ENCODE measurements at regions not wholly inside any gene's neighbourhood (a gene's known extent, or its start where the extent isn't known, plus 50 kb on each side); places are given as distances from the start of the nearest gene placed in this dataset.
"Not testable (repeated sequence)": the region's sequence is repeated elsewhere in the genome, so short reads cannot be mapped to it uniquely, and the experiment has no call there.

GRCh38 chr4:10223782-10224181 lies 107.2 kb upstream of the WDR1 start:
- Histone ChIP-seq H3K23ac (ENCODE audit: low read depth, low read length) (no peak overlapping the region), H2BK20ac (ENCODE audit: low read depth, low read length) (no peak overlapping the region), H3K4ac (ENCODE audit: low read depth, low read length) (no peak overlapping the region), H2BK15ac (ENCODE audit: low read depth, low read length) (no peak overlapping the region), H3K27me3 (ENCODE audit: control insufficient read depth, insufficient read depth, low read length) (no peaks in the 10 kb centered on the region), H3K27ac (ENCODE audit: insufficient read depth, low read length) (no peak overlapping the region), H2AK9ac (replicated peaks; ENCODE audit: low read depth, low read length, poor library complexity) (no peak overlapping the region), H2AFZ (replicated peaks; ENCODE audit: low read length, poor library complexity) (no peak overlapping the region), H2BK120ac (ENCODE audit: low read depth, low read length) (no peak overlapping the region), H3K18ac (ENCODE audit: low read depth, low read length) (no peak overlapping the region), H3K9me1 (ENCODE audit: insufficient read depth, low read length) (no peaks in the 10 kb centered on the region), H3K4me3 (ENCODE audit: insufficient read depth, low read depth, low read length) (no peak overlapping the region), H2BK5ac (ENCODE audit: low read depth, low read length, poor library complexity, severe bottlenecking) (no peak overlapping the region), H4K5ac (ENCODE audit: low read depth, low read length) (no peak overlapping the region), H3K9me3 (ENCODE audit: control insufficient read depth, insufficient read depth, low read length) (no peaks in the 10 kb centered on the region), H3K14ac (replicated peaks; ENCODE audit: low read depth, low read length) (no peak overlapping the region), H4K8ac (ENCODE audit: low read depth in 2 of 2, low read length in 2 of 2) (no peak overlapping the region), H2AK5ac (ENCODE audit: low read depth, low read length) (no peak overlapping the region), H3K4me2 (ENCODE audit: low read depth, low read length) (no peak overlapping the region), H3K36me3 (ENCODE audit: control insufficient read depth, insufficient read depth, low read length) (no peaks in the 10 kb centered on the region), H3K9ac (ENCODE audit: low read depth, low read length) (no peak overlapping the region), H4K20me1 (ENCODE audit: insufficient read depth, low read length) (no peaks in the 10 kb centered on the region), H3K56ac (ENCODE audit: extremely low read depth, insufficient read depth, low read length) (no peak overlapping the region), H4K91ac (ENCODE audit: insufficient read depth, low read depth, low read length) (no peak overlapping the region), H3K4me1 (ENCODE audit: control insufficient read depth, insufficient read depth, low read length) (no peaks in the 10 kb centered on the region), H3K79me1 (ENCODE audit: low read depth in 1 of 2, low read length in 2 of 2) (no peaks in the 10 kb centered on the region)
- no TSS peak for BruUV-seq (replicated peaks)
- intact Hi-C loops (cut with micrococcal nuclease) = no loop called here
- DNase-seq (no peak), ATAC-seq (ENCODE audit: low read depth) (no peak)
- no CpG with 5 or more reads among the region's 3 CpGs for WGBS, 2 experiments (ENCODE audit: extremely low coverage in 2 of 2, insufficient read length in 1 of 2)
- TF ChIP-seq SMC3 (IDR thresholded peaks at IDR 0.05; ENCODE audit: low read depth, low read length) = no peak
- no peak for TF ChIP-seq MAZ (IDR thresholded peaks at IDR 0.05; ENCODE audit: borderline replicate concordance, low read depth, low read length)
- TF ChIP-seq FOS (IDR thresholded peaks at IDR 0.05; ENCODE audit: low read depth, low read length) = no peak
- in situ Hi-C loops (cut with MboI; ENCODE audit: low sequenced_read_pairs) = no loop called here
- POLR2A ChIA-PET (ENCODE audit: unreplicated experiment) = no interaction called here
- dilution Hi-C loops (cut with HindIII; ENCODE audit: low sequenced_read_pairs, unreplicated experiment) = no loop called here
- CTCF ChIA-PET = no interaction called here

DNA sequence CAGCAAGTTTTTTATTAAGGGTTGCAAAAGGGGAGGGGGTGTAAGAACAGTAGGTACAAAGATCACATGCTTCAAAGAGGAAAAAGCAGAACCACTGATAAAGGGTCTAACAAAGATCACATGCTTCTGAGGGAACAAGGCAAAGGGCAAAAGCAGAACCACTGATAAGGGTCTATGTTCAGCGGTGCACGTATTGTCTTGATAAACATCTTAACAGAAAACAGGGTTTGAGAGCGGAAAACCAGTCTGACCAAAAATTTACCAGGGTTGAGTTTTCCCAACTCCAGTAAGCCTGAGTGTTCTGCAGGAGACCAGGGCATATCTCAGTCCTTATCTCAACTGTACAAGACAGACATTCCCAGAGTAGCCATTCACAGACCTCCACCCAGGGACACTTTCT lies 96.9 kb upstream of the WDR1 start:
- no CpG with 5 or more reads among the region's 3 CpGs for WGBS, 2 experiments (ENCODE audit: extremely low coverage in 2 of 2, insufficient read length in 1 of 2)
- H3K4me1 ChIP-seq (ENCODE audit: control insufficient read depth, insufficient read depth, low read length); intact Hi-C loops (cut with micrococcal nuclease); H3K9me3 ChIP-seq (ENCODE audit: control insufficient read depth, insufficient read depth, low read length); in situ Hi-C loops (cut with MboI; ENCODE audit: low sequenced_read_pairs); CTCF ChIA-PET; H3K18ac ChIP-seq (ENCODE audit: low read depth, low read length); BruUV-seq (replicated peaks); H3K14ac ChIP-seq (replicated peaks; ENCODE audit: low read depth, low read length); H4K20me1 ChIP-seq (ENCODE audit: insufficient read depth, low read length); H3K56ac ChIP-seq (ENCODE audit: extremely low read depth, insufficient read depth, low read length); H3K27ac ChIP-seq (ENCODE audit: insufficient read depth, low read length); H2AFZ ChIP-seq (replicated peaks; ENCODE audit: low read length, poor library complexity); H3K79me1 ChIP-seq (ENCODE audit: low read depth in 1 of 2, low read length in 2 of 2); dilution Hi-C loops (cut with HindIII; ENCODE audit: low sequenced_read_pairs, unreplicated experiment); H2BK15ac ChIP-seq (ENCODE audit: low read depth, low read length); DNase-seq; H4K91ac ChIP-seq (ENCODE audit: insufficient read depth, low read depth, low read length); H3K27me3 ChIP-seq (ENCODE audit: control insufficient read depth, insufficient read depth, low read length); H2BK120ac ChIP-seq (ENCODE audit: low read depth, low read length); H4K5ac ChIP-seq (ENCODE audit: low read depth, low read length); H4K8ac ChIP-seq (ENCODE audit: low read depth in 2 of 2, low read length in 2 of 2); H3K36me3 ChIP-seq (ENCODE audit: control insufficient read depth, insufficient read depth, low read length); POLR2A ChIA-PET (ENCODE audit: unreplicated experiment); H3K4ac ChIP-seq (ENCODE audit: low read depth, low read length); H3K9ac ChIP-seq (ENCODE audit: low read depth, low read length); H3K23ac ChIP-seq (ENCODE audit: low read depth, low read length); H3K4me3 ChIP-seq (ENCODE audit: insufficient read depth, low read depth, low read length); H2AK9ac ChIP-seq (replicated peaks; ENCODE audit: low read depth, low read length, poor library complexity); H2BK20ac ChIP-seq (ENCODE audit: low read depth, low read length); H2AK5ac ChIP-seq (ENCODE audit: low read depth, low read length); H2BK5ac ChIP-seq (ENCODE audit: low read depth, low read length, poor library complexity, severe bottlenecking); H3K4me2 ChIP-seq (ENCODE audit: low read depth, low read length); ATAC-seq (ENCODE audit: low read depth); H3K9me1 ChIP-seq (ENCODE audit: insufficient read depth, low read length): not testable (repeated sequence)
